Vagina (tissue), 2 donors: ENCODE measurements at regions not wholly inside any gene's neighbourhood (a gene's known extent, or its start where the extent isn't known, plus 50 kb on each side); places are given as distances from the start of the nearest gene placed in this dataset.

Experiments used
- POLR2A ChIP-seq, 2 donors: fragments of 450-650 bp; IDR thresholded peaks; one replicate each; pipeline ENCODE4 v1.6.1; 2017; ENCODE audit warnings: antibody characterized with exemption in 2 of 2, mild to moderate bottlenecking in 2 of 2, moderate library complexity in 2 of 2
- POLR2AphosphoS5 ChIP-seq, 2 donors: sonication (generic); formaldehyde crosslinking; IDR thresholded peaks; one replicate each; pipeline ENCODE4 v1.9.0; 2017; ENCODE audit warnings: antibody characterized with exemption in 2 of 2, mild to moderate bottlenecking in 2 of 2, low read depth in 1 of 2; ENCODE audit not compliant: insufficient read depth in 1 of 2
- TF ChIP-seq, protein P1 (sequence below), 3 experiments: fragments of 450-650 bp in 2 of 3; fragments of 200-600 bp in 1 of 3; sonication (generic) in 1 of 3; IDR thresholded peaks; one replicate each; pipeline ENCODE4 v1.5.1; 2017 to 2019; ENCODE audit warnings: antibody characterized with exemption in 3 of 3, mild to moderate bottlenecking in 2 of 3, moderate library complexity in 2 of 3

DNA sequence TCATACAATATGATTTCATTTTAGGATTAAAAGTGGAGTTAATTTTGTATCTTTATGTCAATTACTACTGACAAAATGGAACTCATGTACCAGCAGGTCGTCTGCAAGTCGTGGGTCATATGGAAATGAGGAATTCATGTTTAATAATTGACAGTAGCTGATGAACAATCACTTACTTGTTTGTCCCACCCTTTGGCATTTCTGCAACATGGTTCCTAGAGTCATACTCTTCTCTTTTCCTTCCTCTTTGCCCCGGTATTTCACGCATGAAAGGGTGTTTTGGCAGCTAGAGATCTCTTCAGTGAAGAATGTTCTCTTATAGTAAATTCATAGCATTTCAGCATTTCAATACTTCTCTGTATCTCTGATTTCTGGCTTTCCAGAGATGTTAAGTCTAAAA is 133.3 kb upstream of the SLC24A5 start:
- TF ChIP-seq POLR2AphosphoS5 (IDR thresholded peaks at IDR 0.05; ENCODE audit: insufficient read depth in 1 of 2, low read depth in 1 of 2) = no peak
- TF ChIP-seq, protein P1, sequence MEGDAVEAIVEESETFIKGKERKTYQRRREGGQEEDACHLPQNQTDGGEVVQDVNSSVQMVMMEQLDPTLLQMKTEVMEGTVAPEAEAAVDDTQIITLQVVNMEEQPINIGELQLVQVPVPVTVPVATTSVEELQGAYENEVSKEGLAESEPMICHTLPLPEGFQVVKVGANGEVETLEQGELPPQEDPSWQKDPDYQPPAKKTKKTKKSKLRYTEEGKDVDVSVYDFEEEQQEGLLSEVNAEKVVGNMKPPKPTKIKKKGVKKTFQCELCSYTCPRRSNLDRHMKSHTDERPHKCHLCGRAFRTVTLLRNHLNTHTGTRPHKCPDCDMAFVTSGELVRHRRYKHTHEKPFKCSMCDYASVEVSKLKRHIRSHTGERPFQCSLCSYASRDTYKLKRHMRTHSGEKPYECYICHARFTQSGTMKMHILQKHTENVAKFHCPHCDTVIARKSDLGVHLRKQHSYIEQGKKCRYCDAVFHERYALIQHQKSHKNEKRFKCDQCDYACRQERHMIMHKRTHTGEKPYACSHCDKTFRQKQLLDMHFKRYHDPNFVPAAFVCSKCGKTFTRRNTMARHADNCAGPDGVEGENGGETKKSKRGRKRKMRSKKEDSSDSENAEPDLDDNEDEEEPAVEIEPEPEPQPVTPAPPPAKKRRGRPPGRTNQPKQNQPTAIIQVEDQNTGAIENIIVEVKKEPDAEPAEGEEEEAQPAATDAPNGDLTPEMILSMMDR (IDR thresholded peaks at IDR 0.05) = no peak
- TF ChIP-seq POLR2A (IDR thresholded peaks at IDR 0.05) = no peak
